ENCODE measurements at regions not wholly inside any gene's neighbourhood (a gene's known extent, or its start where the extent isn't known, plus 50 kb on each side); places are given as distances from the start of the nearest gene placed in this dataset.
A peak's percentile ranks its signal among the peaks of the same experiment; 100 is the strongest.

DNA sequence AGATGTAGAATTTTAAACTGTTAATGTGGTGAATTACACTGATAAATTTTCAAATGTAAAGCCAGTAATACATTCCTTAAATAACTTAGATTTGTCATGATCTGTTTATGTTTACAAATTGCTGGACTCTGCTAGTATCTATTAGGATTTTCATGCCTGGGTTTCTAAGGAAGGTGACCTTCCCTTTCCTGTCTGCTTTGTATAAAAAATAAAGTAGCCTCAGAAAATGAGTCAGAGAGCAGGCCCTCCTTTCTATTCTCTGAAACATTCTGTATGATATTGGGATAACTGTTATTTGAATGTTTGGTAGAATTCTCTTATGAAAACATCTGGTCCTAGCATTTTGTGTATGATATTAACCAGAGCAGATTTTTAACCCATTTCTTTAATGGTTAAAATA lies 255.3 kb downstream of the SYK start:
- in situ Hi-C loops (cut with HindIII; ENCODE audit: low sequenced_read_pairs): no loop called here
- no peak for DNase-seq (ENCODE audit: low spot score)

DNA sequence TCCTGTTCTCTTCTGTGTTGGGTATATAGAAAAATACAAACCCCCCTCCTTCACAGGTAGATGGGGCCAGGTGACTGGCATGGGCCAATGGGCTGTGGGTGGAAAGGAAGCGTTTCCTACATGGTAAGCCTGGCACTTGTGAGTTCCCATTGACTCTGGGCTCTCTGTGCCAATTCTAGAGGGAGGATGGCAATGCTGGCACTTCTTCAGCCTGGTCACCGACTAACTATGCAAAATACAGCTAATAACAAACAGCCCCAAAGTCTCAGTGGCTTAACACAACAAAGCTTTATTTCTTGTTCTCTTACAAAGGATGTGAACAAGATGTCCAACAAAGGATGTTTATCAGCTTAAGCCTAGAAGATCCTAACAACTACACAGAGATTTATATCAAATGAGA lies 258.1 kb downstream of the SYK start:
- in situ Hi-C loops (cut with HindIII; ENCODE audit: low sequenced_read_pairs): no loop called here
- no peak for DNase-seq (ENCODE audit: low spot score)

DNA sequence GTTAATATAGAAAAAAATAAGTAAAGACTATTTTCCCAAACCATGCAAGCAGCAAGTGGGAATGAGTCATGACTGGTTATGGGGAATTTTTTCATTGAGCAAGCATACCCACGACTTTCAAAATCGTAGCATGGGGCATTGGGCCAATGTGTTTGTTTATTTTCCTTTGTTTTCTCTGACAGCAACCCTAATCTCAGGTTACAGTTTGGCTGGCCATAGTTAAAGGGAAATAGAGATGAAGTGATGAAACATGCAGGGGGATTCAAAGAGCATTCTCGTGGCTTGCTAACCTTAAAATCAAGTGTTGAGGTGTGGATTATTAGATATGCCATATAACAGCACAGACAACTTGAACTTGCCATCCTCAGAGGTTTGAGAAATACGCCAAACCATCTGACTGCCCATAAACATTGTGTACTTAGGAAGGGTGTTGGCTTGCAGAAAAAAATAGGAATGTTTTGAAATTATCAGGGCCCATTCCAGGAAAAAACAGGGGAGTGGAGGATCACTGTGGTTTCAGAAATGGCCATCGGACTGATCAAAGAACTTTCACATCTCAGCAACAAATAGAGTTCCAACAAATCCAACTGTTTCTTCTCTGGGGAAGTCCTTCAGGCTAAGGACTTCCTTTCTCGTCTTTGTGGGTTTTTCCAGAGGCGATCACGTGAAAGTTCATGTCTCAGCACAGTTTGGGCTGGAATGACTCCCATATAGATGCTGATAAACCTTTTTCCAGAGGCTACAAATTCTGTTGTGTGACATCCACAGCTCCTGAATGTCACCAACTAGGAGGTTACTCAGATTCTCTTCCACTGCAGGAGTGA lies 259.1 kb downstream of the SYK start:
- DNase-seq (ENCODE audit: low spot score): no peak
- in situ Hi-C loops (cut with HindIII; ENCODE audit: low sequenced_read_pairs): no loop called here

DNA sequence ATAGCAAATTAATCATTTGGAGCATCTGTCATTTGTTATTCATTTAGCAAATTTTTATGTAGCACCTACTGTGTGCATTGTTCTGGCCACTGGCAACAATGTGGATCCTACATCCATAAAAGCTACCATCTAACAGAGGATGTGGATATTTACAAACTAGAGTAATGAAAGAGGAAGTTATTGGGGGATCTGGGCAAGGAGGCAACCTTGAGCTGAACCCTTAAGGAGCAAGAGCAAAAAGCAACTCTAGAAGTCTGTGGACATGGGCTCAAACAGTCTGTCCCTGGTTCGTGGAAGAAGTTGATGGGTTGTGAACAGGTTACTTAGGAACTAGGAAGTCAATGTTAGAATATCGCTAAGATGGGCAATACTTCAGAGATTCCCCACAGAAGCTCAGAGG lies 259.9 kb downstream of the SYK start:
- in situ Hi-C loops (cut with HindIII; ENCODE audit: low sequenced_read_pairs): no loop called here
- DNase-seq (ENCODE audit: low spot score): no peak

DNA sequence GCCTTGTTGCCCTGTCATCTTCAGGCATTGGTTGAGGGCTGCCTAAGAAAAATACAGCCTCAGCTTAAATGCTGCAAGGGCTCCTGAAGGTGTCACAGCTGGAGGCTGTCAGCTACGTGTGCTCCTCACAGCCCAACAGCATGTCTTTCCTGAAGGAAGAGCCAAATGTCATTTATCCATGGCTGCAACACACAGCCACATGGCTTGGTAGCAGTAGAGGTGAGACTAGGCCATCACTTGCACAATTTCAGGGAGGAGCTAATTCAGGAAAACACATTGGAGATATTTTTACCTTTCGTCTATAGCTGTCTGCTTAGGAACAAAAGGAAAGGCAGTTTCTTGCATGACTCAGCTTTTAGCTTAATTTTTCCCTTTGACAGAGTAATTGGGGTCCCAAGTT lies 260.7 kb downstream of the SYK start:
- DNase-seq (ENCODE audit: low spot score): no peak
- in situ Hi-C loops (cut with HindIII; ENCODE audit: low sequenced_read_pairs): no loop called here

DNA sequence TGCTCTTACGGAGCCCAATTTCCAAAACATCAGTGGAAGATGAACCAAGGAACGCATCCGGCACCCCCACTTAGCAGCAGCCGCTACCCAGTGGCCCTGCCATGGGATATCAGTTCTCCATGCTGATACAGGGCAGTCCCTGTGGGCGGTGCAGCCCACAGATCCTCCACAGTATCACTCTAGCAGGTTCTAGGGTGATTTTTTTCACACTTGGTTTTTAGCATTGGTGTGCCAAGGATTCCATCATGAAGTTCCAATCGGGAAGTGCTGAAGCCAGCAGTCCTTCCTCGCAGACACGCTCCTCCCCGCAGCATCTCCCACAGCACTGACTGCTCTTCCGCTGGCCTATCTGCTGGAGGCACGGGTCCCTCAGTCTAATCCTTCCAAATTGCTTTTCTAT lies 261.9 kb downstream of the SYK start:
- in situ Hi-C loops (cut with HindIII; ENCODE audit: low sequenced_read_pairs): no loop called here
- no peak for DNase-seq (ENCODE audit: low spot score)

DNA sequence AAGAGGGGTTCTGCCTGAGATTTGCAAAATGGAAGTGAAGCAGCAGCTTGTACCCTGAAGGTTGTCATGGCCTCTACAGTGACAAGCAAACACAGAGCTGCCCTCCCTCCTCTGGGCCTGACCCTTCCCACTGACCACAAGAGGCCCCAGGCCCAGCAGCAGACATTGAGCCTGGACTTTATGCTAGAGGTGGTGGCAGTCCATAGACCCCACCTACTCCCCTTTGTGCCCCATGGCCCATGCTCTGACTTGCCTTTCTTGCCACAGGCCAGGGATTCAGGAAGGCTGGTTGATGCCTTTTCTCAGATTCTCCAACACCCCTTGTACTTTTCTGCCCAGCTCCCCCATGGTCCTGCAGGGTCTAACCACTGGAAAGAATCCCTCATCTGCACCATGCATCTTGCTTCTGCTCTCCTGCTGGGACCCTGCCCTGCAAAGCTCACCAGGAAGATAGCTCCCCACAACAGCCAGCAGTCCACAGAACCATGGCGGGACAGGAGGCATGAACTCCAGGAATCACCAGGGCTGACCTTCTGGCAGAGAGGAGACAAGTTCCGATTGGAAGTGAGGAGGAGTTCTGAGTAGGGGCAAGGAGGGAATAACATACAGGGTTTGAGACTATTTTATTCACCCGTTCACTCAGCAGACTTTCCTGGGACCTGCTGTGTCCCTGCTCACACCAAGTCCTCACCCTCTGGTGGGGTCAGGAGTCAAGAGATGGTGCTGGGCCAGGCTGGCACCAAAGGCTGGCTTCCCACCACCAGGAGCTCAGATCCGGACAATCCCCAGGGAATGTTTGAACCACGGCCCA lies 263.8 kb downstream of the SYK start:
- in situ Hi-C loops (cut with HindIII; ENCODE audit: low sequenced_read_pairs): no loop called here
- no peak for DNase-seq (ENCODE audit: low spot score)

DNA sequence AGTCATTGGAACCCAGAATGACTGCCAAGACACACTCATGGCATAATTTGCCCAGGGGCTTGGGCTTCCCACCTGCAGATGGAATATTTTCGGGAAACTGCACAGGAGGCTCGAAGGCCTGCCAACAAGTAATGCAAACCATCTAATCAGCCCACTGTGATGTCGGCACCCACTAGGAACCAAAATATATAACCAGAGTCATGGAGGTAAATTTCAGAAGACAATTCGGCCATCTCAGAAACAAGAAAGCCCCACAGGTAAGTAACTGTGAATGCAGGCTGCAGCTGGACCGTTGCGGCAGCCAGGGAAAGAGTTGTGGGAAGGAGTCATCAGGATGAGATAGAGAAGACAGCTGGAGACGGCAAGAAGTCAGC lies 264.4 kb downstream of the SYK start:
- in situ Hi-C loops (cut with HindIII; ENCODE audit: low sequenced_read_pairs): no loop called here
- no peak for DNase-seq (ENCODE audit: low spot score)

DNA sequence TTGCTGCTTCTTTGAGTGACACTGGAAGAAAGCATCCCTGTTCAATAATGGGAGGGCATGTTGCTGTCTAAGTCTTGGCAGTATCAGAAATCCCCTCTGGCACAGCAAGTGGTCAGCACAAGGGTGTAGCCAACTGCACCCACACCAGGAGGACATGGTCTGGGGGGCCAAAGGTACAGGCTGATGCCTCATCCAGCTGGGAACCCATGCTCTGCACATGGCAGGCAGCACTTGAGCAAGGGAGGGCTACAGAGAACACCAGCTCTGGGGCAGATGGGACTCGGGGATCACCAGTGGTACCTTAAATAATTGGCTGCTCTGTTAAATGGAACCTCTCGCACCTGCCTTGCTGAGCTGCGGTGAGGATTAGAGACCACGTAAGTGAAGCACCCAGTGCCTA lies 265.2 kb downstream of the SYK start:
- DNase-seq (ENCODE audit: low spot score): no peak
- in situ Hi-C loops (cut with HindIII; ENCODE audit: low sequenced_read_pairs): no loop called here

DNA sequence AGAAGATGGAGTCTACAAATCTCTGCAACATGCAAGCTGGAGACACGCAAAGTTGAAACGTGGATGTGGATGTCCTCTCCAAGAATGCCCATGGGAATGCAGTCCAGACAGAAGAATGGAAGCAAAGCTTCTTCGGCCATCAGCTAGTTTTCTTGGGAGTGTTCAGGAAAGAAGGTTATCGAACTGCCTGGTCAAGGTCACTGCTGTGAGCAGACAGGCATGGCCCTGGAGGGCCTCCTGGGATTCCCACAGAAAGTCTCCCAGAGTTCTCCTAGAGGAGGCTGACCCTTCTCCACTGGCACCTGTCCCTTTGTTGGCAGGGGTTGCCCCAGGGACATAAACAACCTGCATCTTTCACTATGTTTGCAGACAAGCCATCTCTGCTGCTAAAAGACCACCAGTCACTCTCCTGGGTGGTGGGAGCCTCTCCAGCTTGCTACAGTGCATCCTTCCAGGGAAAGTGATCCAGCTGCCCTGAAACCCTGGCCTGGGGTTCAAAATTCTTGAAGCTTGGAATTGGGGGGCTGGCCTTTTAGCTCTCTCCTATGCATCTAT lies 265.8 kb downstream of the SYK start:
- DNase-seq (ENCODE audit: low spot score): no peak

DNA sequence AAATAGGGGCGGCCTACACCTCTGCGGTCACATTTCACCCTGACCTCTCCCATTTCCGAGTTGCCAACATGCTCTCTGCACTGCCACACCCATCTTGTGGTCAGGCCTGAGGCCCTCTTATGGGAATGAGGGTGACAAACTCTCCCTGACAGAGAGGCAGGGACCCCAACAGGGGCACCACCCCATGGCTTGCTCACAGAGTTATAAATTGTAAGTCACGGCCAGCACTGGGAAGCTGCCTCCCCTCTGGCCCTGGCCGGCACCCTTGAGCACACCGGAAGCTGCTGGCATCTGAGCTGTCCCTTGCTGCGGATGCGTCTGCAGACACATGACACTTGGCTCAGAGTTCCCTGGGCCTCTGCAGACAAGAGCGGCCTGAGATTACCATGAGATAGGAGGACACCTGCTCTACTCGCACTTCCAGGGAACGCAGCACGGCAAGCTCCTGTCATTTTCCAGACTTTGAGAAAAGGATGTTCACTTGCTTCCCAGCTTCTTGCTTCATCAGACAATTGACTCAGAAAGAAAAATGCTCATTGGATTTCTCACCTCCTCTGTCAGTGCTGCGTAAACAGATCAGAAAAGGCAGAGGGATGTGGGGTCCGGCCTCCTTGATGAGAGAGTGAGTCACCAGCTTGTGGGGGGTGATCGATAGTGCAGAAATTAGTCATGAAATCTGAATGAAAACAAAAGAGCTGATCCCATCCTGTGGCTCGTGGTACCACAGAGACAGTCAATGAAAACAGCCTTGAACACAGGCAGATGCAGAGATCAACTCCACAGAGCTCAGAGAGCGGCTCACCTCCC lies 269.8 kb downstream of the SYK start:
- in situ Hi-C loops (cut with HindIII; ENCODE audit: low sequenced_read_pairs): no loop called here
- peak; percentile 59 for DNase-seq (ENCODE audit: low spot score)

More for the DNA sequence above, 265.8 kb downstream of the SYK start:
- in situ Hi-C loops (cut with HindIII; ENCODE audit: low sequenced_read_pairs): no loop called here

DNA sequence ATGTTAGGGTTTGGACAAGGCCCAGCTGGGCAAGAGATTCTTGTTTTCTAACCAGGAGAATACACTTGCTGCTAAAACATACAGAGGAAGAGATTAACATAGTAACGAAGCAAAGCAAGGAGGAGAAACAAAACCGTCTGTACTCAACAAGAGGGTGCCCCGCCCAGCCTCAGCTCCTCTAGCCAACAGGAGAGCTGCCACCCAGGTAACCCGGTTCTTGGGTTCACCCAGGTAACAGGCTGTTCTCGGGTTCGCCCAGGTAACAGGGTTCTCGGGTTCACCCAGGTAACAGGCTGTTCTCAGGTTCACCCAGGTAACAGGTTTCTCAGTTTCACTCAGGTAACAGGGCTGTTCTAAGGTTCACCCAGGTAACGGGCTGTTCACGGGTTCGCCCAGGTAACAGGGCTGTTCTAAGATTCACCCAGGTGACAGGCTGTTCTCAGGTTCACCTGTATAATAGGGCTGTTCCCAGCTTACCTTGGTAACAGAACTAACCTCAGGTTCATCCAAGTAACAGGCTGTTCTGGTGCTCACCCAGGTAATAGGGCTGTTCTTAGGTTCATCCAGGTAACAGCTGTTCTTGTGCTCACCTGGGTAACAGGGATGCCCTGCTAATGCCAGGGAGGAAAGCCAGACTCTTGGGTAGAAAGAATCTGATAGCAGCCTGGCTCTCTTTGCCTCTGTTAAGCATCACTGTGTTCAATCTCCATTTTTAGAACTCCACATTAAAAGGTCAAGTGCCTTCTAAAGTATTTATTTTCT lies 271.6 kb downstream of the SYK start:
- in situ Hi-C loops (cut with HindIII; ENCODE audit: low sequenced_read_pairs): no loop called here
- no peak for DNase-seq (ENCODE audit: low spot score)

DNA sequence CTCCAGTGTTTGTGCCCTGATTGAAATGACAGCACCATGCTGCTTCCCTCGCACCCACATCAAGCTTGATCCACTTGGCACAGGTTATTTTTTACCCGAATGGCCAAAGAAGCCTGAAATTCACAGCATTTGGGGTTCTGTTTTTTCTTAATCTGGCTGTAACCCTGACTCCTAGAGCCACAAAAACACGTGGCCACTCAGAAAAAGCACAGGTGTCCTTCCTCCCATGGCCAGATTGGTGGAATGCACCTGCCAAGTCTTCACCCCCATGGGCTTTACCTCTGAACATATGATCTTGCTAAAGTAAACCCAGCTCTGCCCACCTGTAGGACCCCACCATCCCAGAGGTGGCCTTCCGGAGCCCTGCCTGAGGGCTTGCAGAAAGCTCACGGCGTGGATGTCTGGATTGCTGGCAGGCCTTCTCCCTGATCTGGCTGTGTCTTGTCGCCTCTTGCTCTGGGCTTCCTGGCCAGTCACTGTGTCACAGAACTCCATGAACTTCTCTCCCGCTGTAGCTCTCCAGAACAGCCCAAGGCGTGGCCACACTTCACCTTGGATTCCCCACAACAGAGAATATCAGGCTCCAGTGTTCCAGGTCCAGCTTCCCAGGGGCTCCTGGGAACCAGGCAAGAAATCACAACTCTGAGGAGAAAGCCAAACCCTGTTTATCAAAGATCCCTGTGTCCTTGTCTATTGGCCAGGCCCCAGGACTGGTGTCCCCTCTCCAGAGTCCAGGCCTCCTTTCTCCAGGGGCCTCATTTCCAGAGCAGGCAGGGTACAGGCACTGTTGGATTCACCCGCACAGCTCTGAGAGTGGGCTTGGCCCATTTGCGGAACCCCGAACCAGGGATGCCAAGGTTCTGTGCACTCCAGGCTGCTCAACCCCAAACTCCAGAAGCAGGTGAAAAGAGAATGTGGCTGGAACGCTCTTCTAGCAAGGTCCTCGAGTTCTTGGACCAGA lies 272.5 kb downstream of the SYK start:
- DNase-seq (ENCODE audit: low spot score): peak; percentile 75
- in situ Hi-C loops (cut with HindIII; ENCODE audit: low sequenced_read_pairs): no loop called here

DNA sequence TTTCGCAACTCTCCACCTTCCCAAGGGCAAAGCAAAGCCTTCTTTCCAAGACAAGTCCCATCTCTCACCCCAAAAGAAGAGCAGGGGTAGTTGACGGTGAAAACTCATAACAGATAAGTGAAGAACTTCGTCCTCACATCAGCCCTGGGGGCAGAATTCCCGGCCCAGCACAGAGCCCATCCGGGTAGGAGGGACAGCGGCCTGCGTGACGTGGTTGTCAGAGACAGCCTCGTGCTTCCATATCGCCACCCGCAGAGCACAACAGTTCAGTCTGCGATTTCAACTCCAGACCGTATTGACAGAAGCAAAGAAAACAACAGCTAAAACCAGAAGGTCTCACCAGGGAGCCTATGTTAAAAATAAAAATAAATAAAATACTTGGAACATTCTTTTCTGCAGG lies 273.2 kb downstream of the SYK start:
- in situ Hi-C loops (cut with HindIII; ENCODE audit: low sequenced_read_pairs): no loop called here
- DNase-seq (ENCODE audit: low spot score): no peak

DNA sequence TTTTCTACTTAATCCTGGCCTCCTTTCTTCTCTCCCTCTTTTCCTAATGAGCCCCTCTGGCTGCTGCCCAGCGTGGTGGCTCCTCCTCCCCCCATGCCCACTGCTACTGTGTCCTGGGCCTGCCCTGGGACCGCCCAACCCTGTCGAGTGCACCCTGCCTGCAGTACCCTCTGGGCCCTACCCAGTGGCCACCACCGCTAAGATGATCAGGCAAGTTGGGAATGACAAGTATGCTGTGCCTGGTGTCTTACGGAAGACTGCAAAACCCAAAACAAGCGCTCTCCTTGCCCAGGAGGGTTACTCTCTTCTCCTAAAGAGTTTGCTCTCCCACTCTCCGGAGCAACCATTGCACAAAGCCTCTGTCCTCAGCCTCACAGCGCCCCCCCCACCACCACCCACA lies 273.7 kb downstream of the SYK start:
- no peak for DNase-seq (ENCODE audit: low spot score)
- in situ Hi-C loops (cut with HindIII; ENCODE audit: low sequenced_read_pairs): no loop called here

DNA sequence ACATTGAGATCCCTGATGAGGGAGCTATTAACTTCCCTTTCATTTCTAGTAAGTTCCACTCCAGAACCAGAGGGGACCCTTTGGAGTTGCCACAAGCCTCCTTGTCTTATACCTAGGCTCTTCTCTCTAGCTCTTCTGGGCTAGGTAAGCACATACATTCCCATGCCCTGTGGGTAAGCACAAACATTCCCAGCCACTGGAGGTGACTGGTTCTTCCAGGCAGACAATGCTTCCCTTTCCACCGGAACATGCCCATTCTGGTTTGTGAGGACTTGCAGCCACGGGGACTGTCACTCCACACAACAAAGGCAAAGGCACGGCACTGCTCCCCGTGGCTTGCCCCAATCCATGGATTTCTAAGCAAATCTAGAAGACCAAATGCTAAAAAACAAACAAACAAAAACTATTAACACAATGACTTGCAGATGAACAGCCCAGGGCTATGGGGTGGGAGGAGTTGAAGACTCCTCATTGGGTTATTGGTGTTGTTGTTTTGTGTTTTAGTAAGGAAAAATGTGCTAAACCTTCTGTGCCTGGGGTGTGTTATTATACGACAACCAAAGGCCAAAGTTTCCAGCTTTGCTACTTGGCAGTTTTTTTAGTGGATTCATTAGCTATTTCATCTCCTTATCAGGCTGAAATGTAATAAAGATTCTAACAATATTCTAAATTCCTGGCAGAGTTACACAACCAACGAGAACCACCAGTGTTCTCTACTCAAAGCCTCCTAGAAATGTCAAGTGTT lies 276.2 kb downstream of the SYK start:
- in situ Hi-C loops (cut with HindIII; ENCODE audit: low sequenced_read_pairs): no loop called here
- no peak for DNase-seq (ENCODE audit: low spot score)

DNA sequence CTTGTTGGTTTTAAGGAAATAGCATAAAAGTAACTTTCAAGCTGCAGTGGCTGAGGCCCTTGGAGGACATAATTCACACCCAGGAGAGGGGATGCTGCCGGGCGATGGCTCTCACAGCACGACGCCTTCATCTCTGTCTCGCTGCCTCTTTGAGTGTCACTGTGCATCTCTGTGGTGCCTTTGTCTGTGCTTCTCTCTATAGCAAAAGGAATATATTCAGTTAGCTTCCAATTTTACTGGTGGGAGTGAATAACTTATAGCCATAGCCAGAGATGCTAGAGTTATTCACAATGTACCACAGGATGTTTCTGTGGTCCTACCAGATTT lies 276.7 kb downstream of the SYK start:
- DNase-seq (ENCODE audit: low spot score): no peak
- in situ Hi-C loops (cut with HindIII; ENCODE audit: low sequenced_read_pairs): no loop called here

All from G401 (cell line).